Mesothelial cell of epicardium (in vitro differentiated cells): ENCODE measurements at regions not wholly inside any gene's neighbourhood (a gene's known extent, or its start where the extent isn't known, plus 50 kb on each side); places are given as distances from the start of the nearest gene placed in this dataset.

Source experiments
- DNase-seq, 2 experiments: peaks; one replicate each; pipeline ENCODE4 v3.0.0; 2021; ENCODE audit warnings: low spot score in 2 of 2; ENCODE audit not compliant: unreplicated experiment in 2 of 2
- H3K27ac Mint-ChIP-seq: 2 replicates; pipeline ENCODE4 v1.8.0; 2021; ENCODE audit warnings: mixed read lengths
- H3K27me3 Mint-ChIP-seq: 2 replicates; pipeline ENCODE4 v1.8.0; 2021; ENCODE audit warnings: low read depth, mixed read lengths
- H3K36me3 Mint-ChIP-seq: 2 replicates; pipeline ENCODE4 v1.8.0; 2021; ENCODE audit warnings: mixed read lengths
- H3K4me1 Mint-ChIP-seq: 2 replicates; pipeline ENCODE4 v1.8.0; 2021; ENCODE audit warnings: mixed read lengths
- H3K4me3 Mint-ChIP-seq: 2 replicates; pipeline ENCODE4 v1.8.0; 2021; ENCODE audit warnings: mild to moderate bottlenecking, moderate library complexity, mixed read lengths
- H3K9me3 Mint-ChIP-seq: 2 replicates; pipeline ENCODE4 v1.8.0; 2021; ENCODE audit warnings: mixed read lengths
- CTCF ChIP-seq: fragments of 200-600 bp; sonication (generic); IDR thresholded peaks from one replicate; pipeline ENCODE4 v1.5.0; 2021; ENCODE audit warnings: antibody characterized with exemption; ENCODE audit not compliant: unreplicated experiment

GRCh38 chr2:157204401-157204800 lies 53.1 kb upstream of the GALNT5 start:
- no peak overlapping the region for H3K27ac Mint-ChIP-seq
- no peaks in the 10 kb centered on the region for H3K9me3 Mint-ChIP-seq
- H3K4me1 Mint-ChIP-seq = no peaks in the 10 kb centered on the region
- H3K36me3 Mint-ChIP-seq = no peaks in the 10 kb centered on the region
- DNase-seq = no peak
- H3K27me3 Mint-ChIP-seq = no peaks in the 10 kb centered on the region
- no peak for TF ChIP-seq CTCF
- no peak overlapping the region for H3K4me3 Mint-ChIP-seq

GRCh38 chr2:157206916-157207315 lies 50.6 kb upstream of the GALNT5 start:
- no peak for TF ChIP-seq CTCF
- no peaks in the 10 kb centered on the region for H3K4me1 Mint-ChIP-seq
- no peak overlapping the region for H3K27ac Mint-ChIP-seq
- peaks cover 5% of the 10 kb centered on the region for H3K9me3 Mint-ChIP-seq
- DNase-seq = no peak
- H3K4me3 Mint-ChIP-seq = no peak overlapping the region
- H3K36me3 Mint-ChIP-seq = no peaks in the 10 kb centered on the region
- no peaks in the 10 kb centered on the region for H3K27me3 Mint-ChIP-seq
